GM23248 (cell line): ENCODE measurements at regions not wholly inside any gene's neighbourhood (a gene's known extent, or its start where the extent isn't known, plus 50 kb on each side); places are given as distances from the start of the nearest gene placed in this dataset.

Experiments
- EZH2 ChIP-seq: fragments of 200-600 bp; sonication (generic); IDR thresholded peaks from 2 replicates; pipeline ENCODE4 v1.6.1; 2018; ENCODE audit warnings: antibody characterized with exemption, mild to moderate bottlenecking; ENCODE audit not compliant: insufficient read depth, poor library complexity, severe bottlenecking
- EZH2phosphoT487 ChIP-seq: fragments of 200-600 bp; sonication (generic); IDR thresholded peaks from 2 replicates; pipeline ENCODE4 v1.6.1; 2018; ENCODE audit warnings: antibody characterized with exemption, moderate library complexity, mild to moderate bottlenecking, low read depth; ENCODE audit not compliant: insufficient read depth

- TF ChIP-seq EZH2phosphoT487, result no peak
- TF ChIP-seq EZH2, result no peak
Measured at GRCh38 chr9:90547896-90548295, 94.7 kb downstream of the DIRAS2 start.
